Choroid plexus epithelial cell (primary cell): ENCODE measurements at regions not wholly inside any gene's neighbourhood (a gene's known extent, or its start where the extent isn't known, plus 50 kb on each side); places are given as distances from the start of the nearest gene placed in this dataset.

ENCODE experiments used
- DNase-seq: peaks from one replicate; pipeline ENCODE4 v3.0.0-alpha.2; 2010; ENCODE audit warnings: low read depth
- H3K4me3 ChIP-seq: 2 replicates; pipeline ENCODE4 v1.5.1; 2011; ENCODE audit warnings: low read depth, mild to moderate bottlenecking, control low read depth, low read length, moderate library complexity
- CTCF ChIP-seq: conservative IDR thresholded peaks from 2 replicates; pipeline ENCODE4 v1.5.1; 2011; ENCODE audit warnings: low read depth, mild to moderate bottlenecking, control low read depth, inconsistent platforms, low read length, moderate library complexity

DNA sequence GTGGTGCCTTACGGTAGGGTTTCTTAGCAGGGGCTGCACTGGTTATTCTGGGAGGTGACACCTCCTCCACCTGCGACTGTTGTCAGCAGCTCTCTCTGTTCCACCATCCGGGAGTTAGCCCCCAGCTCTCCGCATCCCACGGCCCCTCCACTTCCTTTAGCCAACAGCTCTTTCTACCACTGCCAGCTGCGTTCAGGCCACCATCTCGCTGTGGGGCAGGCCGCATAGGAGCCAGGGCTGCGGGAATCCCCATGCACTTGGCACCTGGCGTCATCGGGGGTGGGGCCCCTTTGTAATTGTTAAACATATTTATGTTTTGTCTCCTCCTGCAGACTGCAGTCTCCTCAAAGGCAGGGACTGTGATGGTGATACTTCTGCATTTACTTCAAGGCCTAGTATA lies 480.2 kb downstream of the SMARCA1 start:
- H3K4me3 ChIP-seq = no peak overlapping the region
- DNase-seq = no peak
- TF ChIP-seq CTCF = no peak

DNA sequence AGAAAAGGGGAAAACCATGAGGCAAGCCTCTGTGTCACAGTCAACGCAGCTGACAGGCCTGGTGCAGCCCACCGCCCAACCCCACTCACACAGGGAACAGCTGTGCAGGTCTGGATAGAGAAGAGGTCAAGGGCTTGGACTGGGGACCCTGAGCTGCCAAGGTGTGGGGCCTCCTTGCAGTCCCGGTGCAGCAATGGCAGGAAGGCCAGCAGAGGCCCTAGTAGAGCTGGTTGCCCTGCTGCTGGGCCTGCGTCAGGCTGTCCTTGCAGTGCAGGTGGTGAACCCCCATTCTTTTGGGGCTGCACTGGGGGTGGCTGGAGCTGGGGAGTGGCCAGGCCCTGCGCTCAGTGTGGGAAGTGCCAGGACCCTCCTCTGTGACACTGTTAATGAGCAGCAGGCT lies 482.0 kb downstream of the SMARCA1 start:
- no peak for DNase-seq
- no peak for TF ChIP-seq CTCF
- no peak overlapping the region for H3K4me3 ChIP-seq

GRCh38 chrX:129040124-129040523 lies 483.2 kb downstream of the SMARCA1 start:
- no peak for DNase-seq
- H3K4me3 ChIP-seq = no peak overlapping the region
- no peak for TF ChIP-seq CTCF

DNA sequence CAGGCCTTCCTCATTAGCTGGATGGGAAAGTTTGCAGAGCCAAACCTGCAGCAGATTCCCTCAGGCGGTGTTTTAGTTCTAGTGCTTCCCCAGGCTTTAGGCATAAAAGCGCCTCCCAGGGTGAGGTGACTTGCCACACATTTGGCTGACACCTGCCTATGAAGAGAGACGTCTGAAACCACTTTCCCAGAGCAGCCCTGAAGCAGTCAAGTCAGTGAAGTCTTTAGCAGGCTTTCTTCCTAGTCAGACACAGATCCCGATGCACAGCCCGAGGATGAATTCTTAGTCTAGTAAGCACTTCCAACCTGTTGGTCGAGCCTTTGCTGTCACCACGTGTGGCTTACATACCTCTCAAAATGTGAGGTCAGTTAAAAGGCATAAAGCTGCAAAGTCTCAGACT lies 484.1 kb downstream of the SMARCA1 start:
- TF ChIP-seq CTCF = no peak
- no peak overlapping the region for H3K4me3 ChIP-seq
- DNase-seq = no peak

- DNase-seq = no peak
- no peak for TF ChIP-seq CTCF
- H3K4me3 ChIP-seq = no peak overlapping the region
Measured at GRCh38 chrX:129037389-129037788, 485.9 kb downstream of the SMARCA1 start.

- TF ChIP-seq CTCF = no peak
- DNase-seq = no peak
- no peak overlapping the region for H3K4me3 ChIP-seq
Measured at GRCh38 chrX:129035180-129035579, 488.1 kb downstream of the SMARCA1 start.

DNA sequence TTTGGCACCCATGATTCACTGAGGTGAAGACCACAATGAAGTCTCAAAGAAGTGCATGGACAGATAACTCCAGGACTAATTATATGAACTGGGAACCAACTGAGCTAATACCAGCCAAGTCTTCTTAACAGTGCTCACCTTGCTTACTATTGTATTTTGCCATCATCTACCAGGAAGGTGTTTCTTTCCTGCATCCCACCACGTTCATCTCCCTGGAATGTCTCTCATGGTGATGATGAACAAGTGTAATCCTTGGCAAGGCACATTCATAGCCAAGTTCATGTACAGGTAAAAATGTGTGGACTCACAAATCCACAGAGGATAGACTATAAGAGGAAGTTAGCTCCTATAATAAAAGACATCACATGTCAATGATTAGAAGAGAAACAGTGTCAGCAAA lies 489.1 kb downstream of the SMARCA1 start:
- no peak overlapping the region for H3K4me3 ChIP-seq
- no peak for DNase-seq
- TF ChIP-seq CTCF = no peak
